ENCODE measurements at regions not wholly inside any gene's neighbourhood (a gene's known extent, or its start where the extent isn't known, plus 50 kb on each side); places are given as distances from the start of the nearest gene placed in this dataset.
"Not testable (repeated sequence)": the region's sequence is repeated elsewhere in the genome, so short reads cannot be mapped to it uniquely, and the experiment has no call there.

GRCh38 chr1:220942278-220942677 is 63.0 kb downstream of the HLX start:
- no peak for DNase-seq

GRCh38 chr1:220942914-220943313 is 63.7 kb downstream of the HLX start:
- DNase-seq, result not testable (repeated sequence)

DNA sequence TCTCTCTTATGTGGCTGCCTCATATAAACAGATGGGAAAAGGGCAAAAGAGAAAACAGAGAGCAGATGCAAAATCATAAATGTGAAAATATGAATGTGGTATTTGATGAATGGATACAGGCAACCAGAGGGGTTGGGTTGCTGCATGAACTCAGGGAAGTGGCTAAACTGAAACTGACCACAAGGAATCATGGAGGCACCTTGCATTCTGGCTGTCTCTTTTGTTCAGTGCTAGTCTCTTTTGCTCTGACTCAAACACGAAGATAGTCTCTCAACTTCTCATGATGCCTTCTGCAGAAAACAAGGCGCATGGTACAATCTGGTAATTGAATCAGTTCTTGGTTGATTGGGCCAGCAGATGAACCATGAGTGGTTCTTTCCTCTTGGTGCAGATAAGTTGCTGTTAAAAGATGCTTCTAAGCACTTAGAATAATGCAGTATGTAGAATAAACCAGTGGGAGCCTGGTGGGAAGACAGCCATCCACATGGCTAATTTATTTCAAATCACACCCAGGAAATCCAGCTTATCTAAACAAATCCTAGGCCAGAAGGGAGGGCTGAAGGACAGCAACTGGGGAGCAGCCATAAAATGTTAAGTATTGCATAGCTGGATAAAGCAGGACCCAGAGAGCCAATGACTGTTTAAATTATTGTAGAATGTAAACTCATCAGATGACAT is 64.2 kb downstream of the HLX start:
- no peak for DNase-seq

DNA sequence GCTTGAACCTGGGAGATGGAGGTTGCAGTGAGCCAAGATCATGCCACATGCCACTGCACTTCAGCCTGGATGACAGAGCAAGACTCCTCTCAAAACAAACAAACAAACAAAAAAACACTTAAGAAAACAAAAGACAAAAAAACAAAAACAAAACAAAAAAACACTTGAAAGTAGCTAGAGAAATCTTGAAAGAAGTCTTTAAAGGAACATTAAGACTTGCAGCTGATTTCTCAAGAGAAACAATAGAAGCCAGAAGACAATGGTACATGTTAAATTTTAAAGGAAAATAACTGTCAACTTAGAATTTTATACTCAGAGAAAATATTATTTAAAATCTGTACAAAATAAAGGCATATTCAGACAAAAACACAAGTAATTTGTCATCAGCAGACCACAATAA is 71.3 kb downstream of the HLX start:
- DNase-seq, result no peak

DNA sequence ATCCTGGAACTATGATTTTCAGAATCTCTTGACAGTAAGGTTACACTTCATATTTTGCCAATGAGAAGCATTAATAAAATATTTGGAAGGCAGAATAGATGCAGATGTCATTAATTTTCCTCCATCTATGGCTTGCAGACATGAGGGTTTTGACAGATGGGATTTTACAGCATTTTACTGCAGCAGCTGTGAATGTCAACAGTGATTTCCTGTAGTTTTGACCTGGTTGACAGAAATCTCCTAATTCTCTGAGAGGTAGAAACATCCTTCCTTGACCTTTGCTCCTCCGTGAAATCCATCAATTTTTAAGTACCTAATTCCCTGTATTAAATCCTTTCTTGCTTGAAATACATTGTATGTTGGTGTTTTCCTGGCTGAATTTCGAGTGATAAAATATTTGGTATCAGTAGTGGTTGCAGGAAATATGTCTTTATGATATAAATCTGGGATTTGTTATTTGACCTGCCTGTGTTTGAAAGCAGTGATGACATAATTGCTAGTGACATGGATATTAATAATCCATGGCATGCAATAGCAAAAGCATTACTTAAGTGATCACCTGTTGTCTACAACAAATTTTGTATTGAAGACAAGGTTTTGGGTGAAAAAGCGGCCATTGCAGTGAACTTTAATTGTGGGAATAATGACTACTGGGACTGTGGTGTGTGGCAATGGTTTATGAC is 73.9 kb downstream of the HLX start:
- DNase-seq, result no peak

DNA sequence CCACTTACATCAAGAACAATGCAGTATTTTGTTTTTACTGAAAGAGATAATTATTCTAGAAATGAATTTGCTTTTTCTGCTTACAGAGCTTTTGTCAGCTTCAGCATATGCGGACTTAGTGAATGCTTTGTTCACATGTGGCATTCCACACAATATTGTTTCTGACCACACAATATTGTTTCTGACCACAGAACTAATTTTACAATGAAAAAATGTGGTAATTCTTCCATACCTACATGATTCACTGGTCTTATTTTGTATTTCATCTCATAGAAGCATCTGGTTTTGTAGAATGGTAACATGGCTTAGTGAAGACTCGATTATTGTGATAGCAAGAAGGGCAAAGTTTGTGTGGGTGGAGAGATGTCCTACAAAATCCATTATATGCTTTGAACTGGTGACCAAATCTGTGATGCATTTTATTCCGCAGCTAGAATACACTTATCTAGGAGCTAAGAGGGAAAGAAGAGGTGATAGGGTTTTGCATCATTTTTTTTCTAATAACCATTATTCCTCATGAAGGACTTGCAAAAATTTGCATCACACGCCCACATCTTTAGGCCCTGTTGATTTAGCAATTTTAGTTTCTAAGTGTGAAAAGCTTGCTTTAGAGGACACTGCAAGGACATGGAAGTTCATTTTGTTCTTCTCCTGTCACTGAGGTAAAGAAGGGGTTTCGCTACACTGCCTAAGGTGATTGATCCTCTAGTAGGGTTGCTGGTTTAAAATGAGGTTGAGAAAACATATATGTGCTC is 75.3 kb downstream of the HLX start:
- no peak for DNase-seq

DNA sequence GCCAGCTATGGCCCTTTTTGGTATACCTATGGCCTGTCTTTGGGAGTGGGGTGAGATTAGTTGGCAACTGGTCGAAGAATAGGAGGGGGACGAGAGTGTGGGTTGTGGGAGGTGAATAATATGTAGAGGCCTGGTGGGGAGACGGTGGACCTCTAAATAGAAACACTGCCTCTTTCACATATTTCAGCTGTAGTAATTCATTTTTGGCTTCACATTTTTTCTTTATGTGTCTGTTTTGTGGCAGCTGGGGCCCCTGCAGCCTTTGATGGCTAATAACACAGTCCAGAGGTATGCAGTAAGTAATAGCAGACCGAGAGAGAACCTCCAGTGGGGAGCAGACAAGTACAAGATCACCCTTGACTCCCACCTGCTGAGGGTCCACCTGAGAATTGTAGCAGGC is 75.9 kb downstream of the HLX start:
- no peak for DNase-seq

DNA sequence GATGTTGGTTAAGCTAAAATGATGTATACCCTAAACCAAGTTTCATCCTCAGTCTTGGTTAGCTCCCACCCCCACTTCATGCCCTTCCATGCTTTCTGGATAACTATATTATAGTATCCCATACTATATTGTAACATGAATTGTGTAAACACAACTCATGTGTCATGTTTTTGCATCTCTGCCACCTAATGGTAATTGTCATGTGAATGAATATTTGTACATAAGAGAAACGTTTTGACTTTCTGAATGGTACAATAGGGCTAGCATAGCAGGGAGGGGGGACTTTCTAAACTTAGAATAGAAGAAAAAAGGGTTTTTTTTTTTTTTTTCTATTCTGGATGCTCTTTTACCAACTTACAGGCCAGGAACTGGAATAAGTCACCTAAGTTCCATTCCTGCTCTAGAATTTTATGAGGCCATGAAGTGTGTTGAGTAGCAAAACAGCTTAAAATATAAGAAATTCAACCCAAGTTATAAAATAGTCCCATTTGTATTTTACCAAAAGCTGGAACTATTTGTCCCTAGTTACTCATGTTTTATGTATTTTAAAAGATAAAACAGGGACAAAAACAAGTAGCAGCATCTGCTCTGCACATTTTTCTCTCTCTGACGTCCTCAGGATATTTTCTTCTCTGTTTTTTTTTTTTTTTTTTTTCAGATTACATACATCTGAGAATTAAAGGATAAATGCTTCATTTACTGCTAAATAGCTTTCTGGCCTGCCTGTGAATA is 77.4 kb downstream of the HLX start:
- DNase-seq, result no peak

- DNase-seq, result no peak
Measured at GRCh38 chr1:220957233-220957605, 78.0 kb downstream of the HLX start.

DNA sequence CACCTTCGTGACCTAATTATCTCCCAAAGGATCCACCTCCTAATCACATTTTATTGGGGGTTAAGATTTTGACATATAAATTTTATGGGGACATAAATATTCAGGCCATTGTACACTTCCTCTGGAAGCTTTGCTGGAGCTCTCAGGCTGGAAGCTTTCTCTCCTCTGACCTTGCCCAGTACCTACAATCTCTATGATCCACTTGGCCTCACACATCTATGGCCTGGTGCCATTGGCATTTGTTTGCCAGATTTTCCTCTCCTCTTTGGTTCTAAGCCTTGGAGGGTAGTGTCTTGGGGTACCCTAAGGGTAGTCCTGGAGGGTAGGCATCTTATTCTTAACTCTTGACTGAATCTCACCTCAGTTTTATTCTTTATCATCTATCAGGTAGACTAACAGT is 79.0 kb downstream of the HLX start:
- no peak for DNase-seq

GRCh38 chr1:220962031-220962751 is 82.9 kb downstream of the HLX start:
- DNase-seq, result no peak

DNA sequence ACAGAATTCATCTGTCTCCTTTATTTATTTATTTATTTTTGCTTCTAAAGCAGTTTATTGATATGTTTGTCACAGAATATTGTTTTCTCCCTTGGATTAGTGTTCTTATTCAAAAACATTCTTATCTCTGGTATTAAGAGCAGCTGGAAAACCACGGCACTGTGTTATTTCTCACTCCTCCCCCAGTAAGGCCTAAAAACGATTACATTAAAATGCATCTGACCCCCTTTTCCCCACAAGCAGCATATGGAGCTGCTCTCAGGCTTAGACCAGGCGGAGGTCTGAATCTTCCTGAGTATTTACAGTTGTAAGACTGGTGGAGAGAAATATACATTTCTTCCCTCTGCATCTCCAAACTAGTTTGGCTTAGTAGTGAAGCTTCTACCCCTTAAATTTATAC is 86.8 kb downstream of the HLX start:
- no peak for DNase-seq

DNA sequence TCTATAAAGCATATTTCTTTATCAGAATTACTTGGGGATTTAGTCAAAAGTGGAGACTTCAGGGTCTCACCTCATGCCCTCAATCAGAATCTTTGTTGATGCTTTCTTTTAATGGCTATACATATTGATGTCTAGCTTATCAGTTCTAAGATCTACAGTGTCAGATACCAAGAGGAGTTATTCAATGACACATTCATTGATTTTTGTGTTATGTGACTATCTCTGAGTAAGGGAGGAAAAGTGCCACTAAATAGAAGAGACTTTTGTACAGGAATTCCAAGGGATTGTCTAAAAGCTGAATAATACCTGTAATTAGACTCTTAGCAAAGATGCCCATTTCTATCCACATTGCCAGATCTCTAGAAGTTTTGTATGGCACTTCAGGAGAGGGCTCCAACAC is 87.2 kb downstream of the HLX start:
- no peak for DNase-seq

- no peak for DNase-seq
Measured at GRCh38 chr1:220966881-220967611, 87.8 kb downstream of the HLX start.

DNA sequence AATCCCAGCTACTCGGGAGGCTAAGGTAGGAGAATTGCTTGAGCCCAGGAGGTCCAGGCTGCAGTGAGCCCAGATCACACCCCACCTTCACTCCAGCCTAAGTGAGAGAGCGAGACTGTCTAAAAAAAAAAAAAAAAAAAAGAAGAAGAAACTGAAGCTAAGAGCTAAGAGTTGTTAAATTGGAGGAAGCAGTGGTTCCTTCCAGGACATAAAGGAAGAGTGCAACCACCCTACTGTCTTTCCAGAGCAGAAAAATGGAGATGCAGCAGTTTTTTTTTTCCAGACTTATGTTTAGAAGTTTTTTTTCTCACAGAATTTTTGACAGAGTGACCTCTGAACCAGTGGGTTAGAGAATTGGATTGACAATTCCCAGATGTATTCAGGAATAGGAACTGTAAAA is 88.7 kb downstream of the HLX start:
- no peak for DNase-seq

- not testable (repeated sequence) for DNase-seq
Measured at GRCh38 chr1:220969281-220969680, 90.0 kb downstream of the HLX start.

DNA sequence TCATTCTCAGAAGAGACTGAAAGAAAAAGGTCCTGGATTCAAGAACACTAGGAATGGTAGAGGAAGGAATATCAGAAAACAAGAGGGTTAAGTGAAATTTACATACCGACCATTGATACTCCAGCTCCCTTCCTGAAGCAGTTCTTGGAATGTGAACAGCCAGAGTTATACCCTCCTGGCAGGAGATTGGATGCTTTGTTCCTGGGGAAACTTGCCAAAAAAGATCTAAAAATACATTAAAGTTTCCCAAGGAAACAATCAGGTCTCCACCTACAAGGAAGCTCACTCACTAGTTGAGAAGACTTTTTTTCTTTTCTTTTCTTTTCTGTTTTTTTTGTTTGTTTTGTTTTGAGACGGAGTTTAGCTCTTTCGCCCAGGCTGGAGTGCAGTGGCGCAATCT is 91.1 kb downstream of the HLX start:
- DNase-seq, result no peak

DNA sequence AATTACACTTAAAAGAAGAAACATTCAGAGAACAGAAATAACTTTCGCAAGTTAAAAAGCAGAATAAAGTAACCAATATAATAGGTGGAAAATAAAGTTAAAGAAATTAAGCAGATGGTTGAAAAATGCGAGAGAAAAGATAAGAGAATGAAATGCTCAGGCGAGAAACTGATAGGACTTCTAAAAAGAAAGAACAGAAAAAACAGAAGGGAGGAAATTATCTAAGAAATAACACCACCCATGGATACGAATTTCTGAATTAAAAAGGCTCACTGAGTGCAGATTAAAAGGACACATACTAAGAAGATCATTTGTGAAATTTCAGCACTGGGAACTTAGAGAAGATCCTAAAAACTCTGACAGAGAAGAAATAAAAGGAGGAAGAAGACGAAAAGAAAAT is 92.0 kb downstream of the HLX start:
- no peak for DNase-seq

DNA sequence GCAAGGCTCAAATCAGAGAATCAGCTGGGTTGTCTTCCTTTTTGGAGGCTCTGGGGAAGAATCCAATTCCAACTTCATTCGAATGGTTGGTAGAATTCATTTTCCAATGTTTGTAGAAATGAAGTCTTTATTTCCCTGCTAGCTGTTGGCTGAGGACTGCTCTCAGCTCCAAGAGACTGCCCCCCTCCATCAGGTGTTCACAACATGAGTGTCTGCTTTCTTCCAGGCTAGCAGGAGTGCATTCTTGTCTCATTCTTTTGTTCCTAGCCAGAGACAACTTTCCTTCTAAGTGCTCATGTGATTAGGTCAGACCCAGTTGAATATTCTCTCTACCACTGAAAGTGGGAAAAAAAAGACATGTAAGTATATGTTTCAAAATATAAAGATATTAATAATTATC is 95.2 kb downstream of the HLX start:
- no peak for DNase-seq

DNA sequence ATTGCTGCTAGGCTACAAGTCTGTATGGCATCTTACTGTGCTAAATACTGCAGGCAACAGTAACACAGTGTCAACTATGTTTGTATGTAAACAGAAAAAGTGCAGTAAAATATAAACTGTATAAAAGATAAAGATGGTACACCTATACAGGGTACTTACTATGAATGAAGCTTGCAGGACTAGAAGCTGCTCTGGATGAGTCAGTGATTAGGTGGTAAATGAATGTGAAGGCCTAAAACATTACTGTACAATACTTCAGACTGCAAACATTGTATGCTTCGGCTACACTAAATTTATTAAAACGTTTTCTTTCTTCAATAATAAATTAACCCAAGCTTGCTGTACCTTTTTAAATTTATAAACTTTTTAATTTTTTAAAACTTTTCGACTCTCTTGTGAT is 97.1 kb downstream of the HLX start:
- DNase-seq, result no peak

GRCh38 chr1:220979371-220979770 is 100.1 kb downstream of the HLX start:
- DNase-seq, result no peak

GRCh38 chr1:220982686-220983085 is 103.4 kb downstream of the HLX start:
- DNase-seq, result no peak

All from NCI-H774 (cell line).